Islet precursor cell (in vitro differentiated cells): ENCODE measurements at regions not wholly inside any gene's neighbourhood (a gene's known extent, or its start where the extent isn't known, plus 50 kb on each side); places are given as distances from the start of the nearest gene placed in this dataset.
"Not testable (repeated sequence)": the region's sequence is repeated elsewhere in the genome, so short reads cannot be mapped to it uniquely, and the experiment has no call there.

Experiments used
- DNase-seq: peaks from one replicate; pipeline ENCODE4 v3.0.0-alpha.2; 2018

DNA sequence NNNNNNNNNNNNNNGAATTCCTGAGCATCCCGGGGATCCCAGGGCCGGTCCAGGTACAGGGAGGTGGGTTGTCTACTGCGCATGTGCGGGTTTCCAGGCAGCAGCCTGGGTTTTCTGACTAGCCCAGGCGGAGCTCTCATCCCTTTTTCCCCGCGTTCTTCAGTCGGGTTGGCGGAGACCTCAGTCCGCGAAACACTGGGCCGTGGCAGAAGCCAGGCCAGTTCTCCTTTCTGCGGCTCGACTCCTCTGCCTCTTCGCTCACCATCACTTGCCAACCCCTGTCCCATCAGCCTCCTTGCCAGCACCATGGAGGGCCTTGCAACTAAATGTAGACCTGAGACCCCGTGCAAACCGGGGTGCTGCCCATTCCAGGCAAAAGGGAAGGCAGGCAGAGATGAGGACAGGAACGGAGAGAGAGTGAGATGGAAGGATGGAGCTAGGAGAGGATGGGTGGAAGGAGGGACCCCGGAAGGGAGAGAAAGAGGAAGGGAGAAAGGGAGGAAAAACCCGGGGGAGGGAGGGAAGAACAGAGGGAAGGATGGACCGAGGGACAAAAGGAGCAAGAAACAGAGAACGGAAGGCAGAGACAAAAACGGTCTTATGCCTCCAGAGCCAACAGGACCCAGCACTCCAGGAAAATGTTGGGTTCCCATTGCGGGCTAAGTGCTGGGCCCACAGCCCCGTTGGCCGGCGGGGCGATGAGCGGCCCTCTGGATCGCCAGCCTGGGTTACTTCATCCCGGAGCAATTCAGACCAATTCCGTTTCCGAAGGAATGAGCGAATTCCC, 445.4 kb upstream of the DEFB115 start:
- peak; percentile 66 for DNase-seq

DNA sequence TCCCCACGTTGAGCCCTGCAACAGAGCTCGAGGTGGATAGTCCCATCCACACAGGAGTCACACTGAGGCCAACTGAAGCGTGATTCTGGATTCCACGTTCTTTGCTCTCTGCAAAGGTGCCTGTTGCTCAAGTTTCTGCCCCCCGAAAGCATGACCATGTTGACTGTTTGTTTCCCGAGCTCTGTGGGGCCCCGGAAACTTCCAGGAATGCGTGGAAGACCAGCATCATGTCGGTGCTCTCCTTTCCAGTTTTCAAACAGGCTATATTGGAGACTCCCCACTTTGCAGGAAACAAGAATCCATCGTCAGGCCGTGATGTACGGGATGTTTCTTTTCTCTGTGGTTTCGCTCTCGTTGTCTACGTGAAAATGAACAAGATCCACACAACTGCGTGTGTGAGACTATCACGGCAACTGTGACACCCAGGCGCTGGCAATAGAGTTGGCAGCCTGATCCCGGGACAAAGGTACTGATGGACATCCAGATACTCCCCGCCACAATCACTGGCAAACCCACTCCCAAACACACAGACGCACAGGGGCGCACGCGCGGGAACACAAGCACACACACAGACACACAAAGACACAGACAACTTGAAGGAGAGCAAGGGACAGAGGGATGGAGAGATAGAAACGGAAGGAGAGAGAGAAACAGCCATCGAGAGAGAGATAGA, 444.6 kb upstream of the DEFB115 start:
- DNase-seq, result peak; percentile 51

DNA sequence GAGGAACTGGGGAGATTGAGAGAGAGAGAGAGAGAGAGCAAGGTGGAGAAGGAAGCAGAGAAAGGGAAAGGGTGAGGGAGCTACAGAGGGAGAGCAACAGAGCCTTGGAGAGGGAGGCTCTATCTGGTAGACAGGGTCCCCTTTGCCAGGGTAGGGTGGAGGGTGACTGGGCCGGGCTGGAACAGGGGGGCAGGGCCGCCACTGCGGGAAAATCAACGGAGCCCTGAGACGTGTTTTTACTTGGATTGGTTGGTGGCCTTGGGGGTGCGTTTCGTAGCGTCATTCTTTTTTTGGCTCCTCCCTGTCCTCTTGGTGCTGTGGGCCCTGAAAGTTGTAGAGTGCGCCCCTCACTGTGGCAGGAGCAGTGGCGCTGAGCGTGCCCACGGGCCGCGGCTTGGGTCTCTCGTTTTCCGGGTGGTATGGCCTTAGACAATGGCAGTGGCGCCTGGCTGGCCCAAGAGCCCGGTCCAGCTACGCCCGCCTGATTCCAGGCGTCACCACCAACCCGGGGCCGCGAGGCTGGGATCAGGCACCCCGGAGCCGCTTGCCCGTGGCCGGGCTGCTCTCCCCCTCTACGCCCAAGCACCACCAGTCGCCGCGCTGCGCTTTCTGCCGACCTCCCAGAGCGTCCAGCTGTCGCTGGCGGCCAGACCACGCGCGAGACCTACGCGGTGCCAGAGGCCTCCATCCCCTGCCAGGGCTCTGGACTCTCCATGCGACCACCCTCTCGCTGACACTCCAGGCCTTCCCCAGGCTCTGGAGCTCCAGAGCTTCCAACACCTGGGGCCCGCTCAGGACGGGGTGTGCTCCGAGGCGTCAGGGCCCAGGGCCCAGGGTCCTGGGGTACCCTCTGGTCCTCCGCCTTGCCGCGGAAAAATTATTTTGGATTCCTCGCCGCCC, 443.8 kb upstream of the DEFB115 start:
- DNase-seq, result peak; percentile 56

DNA sequence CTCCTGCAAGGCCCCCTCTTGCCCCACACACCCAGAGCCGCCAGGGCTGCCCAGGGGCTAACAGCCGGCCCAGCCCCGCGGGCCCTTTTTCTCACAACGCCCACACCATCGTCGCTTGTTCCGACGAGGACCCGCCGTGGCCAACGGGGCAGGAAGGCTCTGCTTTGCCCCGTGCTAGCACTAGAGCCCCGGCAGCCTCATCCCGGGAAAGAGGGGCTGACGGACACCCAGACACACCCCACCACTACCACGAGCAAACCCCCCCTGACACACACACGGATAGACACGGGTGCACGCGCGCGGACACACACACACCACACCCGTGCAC, 443.2 kb upstream of the DEFB115 start:
- peak; percentile 52 for DNase-seq

DNA sequence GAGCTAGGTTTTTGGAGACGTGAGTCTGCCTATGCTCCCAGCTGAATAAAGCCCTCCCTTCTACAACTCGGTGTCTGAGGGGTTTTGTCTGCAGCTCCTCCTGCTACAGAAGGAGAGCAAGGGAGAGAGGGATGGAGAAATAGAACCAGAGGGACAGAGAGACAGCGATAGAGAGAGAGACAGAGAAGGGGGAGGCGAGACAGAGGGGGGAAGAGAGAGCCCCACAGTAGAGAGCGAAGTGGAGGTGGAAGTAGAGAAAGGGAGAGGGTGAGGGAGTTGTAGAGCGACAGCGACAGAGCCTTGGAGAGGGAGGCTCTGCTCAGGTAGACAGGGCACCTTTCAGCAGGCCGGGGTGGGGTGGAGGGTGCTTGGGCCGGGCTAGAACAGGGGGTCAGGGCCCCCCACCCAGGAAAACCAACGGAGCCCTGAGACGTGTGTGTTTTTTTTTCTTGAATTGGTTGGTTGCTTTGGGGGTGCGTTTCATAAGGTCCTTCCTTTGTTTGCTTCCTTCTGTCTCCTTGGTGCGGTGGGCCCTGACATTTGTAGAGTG, 442.4 kb upstream of the DEFB115 start:
- DNase-seq, result peak; percentile 61

DNA sequence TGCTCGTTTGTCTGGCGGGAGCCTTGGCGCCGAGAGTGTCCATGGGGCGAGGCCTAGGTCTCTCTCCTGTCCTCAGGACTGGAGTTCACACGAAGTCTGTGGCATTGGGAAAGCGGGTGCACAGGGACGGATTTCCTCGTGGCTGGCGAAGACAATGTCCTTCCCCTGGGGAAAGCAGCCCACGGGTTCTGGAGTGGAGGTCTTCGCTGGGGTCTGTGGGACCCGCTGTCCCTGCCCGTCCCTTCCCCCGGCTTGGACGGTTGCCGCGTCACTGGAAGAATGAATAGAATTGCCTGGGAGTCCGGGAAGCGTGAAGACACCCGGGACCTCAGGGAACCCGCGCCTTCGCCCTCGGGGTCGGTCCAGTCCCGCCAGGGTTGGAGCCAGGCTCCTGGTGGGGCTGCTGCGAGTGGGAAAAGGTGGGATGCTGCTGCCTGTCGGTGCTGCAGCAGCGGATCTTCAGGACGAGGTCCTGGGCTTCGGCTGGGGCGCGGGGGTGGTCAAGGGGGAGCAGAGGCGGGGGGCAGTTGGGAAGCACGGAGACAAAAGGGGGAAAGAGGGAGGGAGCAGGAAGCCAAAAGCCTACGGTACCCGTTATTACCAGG, 441.8 kb upstream of the DEFB115 start:
- DNase-seq, result peak; percentile 48

DNA sequence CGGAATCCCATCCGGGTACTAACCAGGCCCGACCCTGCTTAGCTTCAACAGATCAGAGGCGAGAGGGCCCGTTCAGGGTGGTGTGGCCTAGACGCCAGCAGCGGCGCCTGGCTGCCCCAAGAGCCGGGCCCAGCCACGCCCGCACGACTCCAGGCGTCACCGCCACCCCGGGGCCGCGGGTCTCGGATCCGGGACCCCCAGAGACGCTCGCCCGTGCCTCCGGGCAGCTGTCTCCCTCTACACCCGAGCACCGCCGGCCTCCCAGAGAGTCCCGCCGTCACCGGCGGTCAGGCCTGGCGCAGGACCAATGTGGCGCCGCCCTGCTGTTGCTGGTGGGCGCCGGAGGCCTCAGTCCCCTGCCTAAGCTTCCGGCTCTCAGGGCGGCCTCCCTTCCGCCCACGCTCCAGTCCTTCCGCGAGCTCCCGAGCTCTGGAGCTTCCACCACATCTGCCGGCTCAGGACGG, 441.2 kb upstream of the DEFB115 start:
- DNase-seq, result peak; percentile 59

DNA sequence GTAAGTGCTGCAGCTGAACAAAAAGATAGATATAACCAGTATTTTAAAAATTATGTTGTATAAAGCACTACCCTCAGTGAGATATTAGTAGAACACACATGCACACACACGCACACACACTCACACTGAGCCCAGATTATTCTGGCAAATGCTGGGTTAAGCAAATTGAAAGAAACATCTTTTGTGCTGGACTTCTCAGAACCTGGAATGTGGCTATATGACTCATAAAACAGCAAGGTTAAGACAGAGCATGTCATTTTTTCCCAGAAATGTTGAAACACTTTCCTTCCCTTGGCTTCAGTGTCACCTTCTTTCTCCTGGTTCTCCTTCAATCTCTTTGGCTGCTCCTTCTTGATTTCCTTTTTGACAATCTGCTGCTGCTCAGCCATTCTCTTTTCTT, 435.8 kb upstream of the DEFB115 start:
- DNase-seq, result not testable (repeated sequence)

DNA sequence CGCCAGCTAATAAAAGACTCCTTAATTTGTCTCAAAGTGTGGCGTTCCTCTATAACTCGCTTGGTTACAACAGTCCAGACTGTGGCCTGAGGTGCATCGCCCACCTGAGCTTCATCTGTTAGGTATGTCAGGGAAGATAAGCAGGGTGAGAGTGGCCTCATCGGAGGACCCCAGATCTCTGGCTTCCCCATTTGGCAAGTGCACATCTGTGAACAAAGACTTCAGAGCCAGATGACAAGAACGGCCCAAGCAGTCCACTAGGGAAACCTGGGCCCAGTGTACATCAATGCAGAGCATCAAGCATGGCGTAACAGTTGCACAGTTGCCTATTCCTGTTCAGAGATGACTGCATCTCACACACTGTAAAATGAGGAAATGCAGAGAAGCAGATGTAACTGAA, 432.8 kb upstream of the DEFB115 start:
- DNase-seq, result not testable (repeated sequence)

GRCh38 chr20:30845923-30846322, 411.5 kb upstream of the DEFB115 start:
- DNase-seq, result not testable (repeated sequence)

GRCh38 chr20:30868271-30868670, 389.2 kb upstream of the DEFB115 start:
- peak; percentile 50 for DNase-seq

DNA sequence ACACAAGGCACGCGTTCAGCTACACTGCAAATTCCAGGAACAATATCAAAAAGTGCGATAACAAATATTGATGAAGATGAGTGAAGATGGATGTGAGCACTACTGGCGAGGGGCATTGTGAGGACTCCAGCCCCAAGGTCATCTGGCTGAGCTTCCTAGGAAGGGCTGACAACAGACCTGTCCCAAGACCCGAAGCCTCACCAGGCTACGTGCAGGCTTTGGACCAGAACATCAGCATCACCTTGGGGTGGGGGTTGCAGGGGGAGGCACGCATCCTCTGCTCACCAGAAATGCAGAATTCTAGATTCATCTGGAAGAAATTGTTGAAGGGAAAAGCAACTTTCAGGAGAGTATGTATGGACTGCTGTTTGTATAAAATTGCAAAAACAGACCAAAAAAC, 386.3 kb upstream of the DEFB115 start:
- DNase-seq, result not testable (repeated sequence)

DNA sequence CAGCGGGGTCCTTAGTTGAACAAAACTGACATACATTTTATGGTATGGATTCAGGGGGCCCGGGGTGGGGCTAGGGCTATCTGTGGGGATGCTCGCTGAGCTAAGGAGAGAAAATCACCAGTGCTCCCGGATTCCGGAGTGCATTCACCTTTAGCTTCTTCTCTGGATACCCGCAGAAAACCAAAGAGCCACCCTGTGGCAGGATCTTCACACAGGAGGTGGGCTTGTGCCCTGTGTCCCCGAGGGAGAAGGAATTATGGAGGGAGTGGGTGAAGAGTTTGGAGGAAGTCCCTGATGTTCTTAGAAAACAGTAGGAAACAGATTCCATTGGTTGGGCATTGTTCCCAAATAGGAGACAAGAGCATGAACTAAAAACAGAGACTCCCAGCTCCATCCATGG, 385.2 kb upstream of the DEFB115 start:
- not testable (repeated sequence) for DNase-seq

DNA sequence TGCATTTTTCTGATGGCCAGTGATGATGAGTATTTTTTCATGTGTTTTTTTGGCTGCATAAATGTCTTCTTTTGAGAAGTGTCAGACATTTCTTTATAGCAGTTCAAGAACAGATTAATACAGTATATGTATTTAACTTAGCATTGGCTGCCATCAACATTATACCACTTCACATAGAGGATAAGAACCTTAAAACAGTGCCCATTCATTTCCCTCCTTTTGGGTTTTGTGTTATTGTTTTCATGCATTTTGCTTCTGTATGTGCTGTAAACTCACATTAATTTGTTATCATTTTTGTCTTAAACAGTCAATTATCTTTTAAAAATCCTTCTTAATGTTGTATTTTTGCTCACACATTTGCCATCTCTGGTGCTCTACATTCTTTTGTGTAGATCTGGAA, 381.6 kb upstream of the DEFB115 start:
- DNase-seq, result not testable (repeated sequence)

GRCh38 chr20:30891400-30891799, 366.1 kb upstream of the DEFB115 start:
- not testable (repeated sequence) for DNase-seq

DNA sequence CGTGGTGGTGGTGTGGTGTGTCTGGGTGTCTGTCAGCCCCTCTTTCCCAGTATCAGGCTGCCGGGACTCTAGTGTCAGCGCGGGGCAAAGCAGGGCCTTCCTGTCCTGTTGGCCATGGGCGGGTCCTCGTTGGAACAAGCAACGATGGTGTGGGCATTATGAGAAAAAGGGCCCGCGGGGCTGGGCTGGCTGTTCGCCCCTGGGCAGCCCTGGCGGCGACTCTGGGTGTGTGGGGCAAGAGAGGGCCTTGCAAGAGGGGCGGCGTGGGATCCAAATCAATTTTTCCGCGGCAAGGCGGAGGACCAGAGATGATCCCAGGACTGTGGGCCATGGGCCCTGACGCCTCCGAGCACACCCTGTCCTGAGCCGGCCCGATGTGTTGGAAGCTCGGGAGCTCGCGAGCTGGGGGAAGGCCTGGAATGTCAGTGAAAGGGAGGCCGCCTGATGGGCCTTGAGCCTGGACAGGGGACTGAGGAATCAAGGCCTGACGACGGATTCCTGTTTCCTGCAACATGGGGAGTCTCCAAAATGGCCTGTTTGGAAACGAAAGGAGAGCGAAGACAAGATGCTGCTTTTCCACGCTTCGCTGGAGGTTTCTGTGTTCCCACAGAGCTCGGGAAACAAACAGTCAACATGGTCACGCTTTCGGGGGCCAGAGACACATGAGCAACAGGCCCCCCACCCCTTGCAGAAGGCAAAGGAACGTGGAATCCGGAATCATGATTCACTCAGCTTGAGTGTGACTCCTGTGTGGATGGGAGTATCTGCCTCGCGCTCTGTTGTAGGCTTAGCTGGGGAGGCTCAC, 364.7 kb upstream of the DEFB115 start:
- no peak for DNase-seq

DNA sequence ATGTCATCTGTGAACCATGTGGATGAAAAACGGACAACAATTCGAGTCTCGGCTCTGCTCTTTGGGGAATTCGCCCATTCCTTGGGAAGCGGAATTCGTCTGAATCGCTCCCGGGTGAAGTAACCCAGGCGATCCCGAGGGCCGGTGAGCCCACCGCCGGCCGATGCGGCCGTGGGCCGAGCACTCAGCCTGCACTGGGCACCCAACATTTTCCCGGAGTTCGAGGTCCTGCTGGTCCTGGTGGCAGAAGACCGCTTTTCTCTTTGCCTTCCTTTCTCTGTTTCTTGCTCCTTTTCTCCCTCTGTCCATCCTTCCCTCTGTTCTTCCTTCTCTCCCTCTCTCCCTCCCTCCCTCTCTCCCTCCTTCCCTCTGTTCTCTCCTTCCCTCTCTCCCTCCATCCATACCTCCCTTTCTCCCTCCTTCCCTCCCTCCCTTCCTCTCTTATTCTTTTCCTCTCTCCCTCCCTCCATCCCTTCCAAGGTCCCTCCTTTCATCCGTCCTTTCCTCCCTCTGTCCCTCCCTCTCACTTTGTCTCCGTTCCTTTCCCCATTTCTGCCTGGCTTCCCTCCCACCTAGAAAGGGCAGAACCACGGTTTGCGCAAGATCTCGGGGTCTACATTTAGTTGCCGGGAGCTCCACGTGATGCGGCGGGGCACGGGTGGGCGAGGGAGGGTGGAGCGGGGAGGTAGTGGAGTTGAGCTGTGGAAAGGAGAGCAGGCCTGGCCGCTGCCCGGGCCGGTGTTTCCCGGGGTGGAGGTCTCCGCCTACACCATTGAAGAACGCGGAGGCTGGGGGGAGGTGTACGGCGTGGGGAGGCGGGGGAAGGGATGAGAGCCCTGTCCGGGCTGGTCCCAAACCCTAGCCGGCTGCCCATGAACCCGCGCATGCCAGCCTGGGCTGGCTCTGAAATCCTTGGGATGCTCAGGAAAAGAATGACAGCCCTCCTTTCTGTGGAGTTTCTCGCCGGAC, 363.8 kb upstream of the DEFB115 start:
- DNase-seq, result not testable (repeated sequence)

GRCh38 chr20:30894707-30895353, 362.6 kb upstream of the DEFB115 start:
- DNase-seq, result not testable (repeated sequence)

- not testable (repeated sequence) for DNase-seq
Measured at GRCh38 chr20:30895354-30895711, 362.1 kb upstream of the DEFB115 start.
